MM.1S (cell line): ENCODE measurements at regions not wholly inside any gene's neighbourhood (a gene's known extent, or its start where the extent isn't known, plus 50 kb on each side); places are given as distances from the start of the nearest gene placed in this dataset.

Source experiments
- DNase-seq: peaks from one replicate; pipeline ENCODE4 v3.0.0-alpha.2; 2015
- H2AFZ ChIP-seq: fragments of 300-600 bp; sonication (generic); 2 replicates; pipeline ENCODE4 v1.6.0; 2016; ENCODE audit warnings: antibody characterized with exemption, low read length
- H3F3A ChIP-seq: fragments of 300-600 bp; sonication (generic); 2 replicates; pipeline ENCODE4 v1.6.1; 2016; ENCODE audit warnings: mild to moderate bottlenecking, antibody characterized with exemption, low read length, moderate library complexity, mixed read lengths; ENCODE audit not compliant: insufficient read depth
- H3K27ac ChIP-seq: fragments of 300-600 bp; sonication (generic); 2 replicates; pipeline ENCODE4 v1.5.1; 2016; ENCODE audit warnings: mild to moderate bottlenecking, low read length
- H3K27me3 ChIP-seq: fragments of 300-600 bp; sonication (generic); replicated peaks from 2 replicates; pipeline ENCODE4 v1.6.0; 2016; ENCODE audit warnings: low read length; ENCODE audit not compliant: insufficient read depth
- H3K36me3 ChIP-seq: fragments of 300-600 bp; sonication (generic); replicated peaks from 2 replicates; pipeline ENCODE4 v1.6.1; 2016; ENCODE audit warnings: mild to moderate bottlenecking, low read length, mixed read lengths; ENCODE audit not compliant: insufficient read depth
- H3K4me1 ChIP-seq: fragments of 300-600 bp; sonication (generic); 2 replicates; pipeline ENCODE4 v1.6.1; 2016; ENCODE audit warnings: low read length, mixed read lengths
- H3K4me2 ChIP-seq: fragments of 300-600 bp; sonication (generic); 2 replicates; pipeline ENCODE4 v1.6.0; 2016; ENCODE audit warnings: low read depth, low read length
- H3K4me3 ChIP-seq: fragments of 300-600 bp; sonication (generic); 2 replicates; pipeline ENCODE4 v1.5.1; 2016; ENCODE audit warnings: low read length, mixed read lengths
- H3K79me2 ChIP-seq: fragments of 300-600 bp; sonication (generic); 2 replicates; pipeline ENCODE4 v1.6.1; 2016; ENCODE audit warnings: mixed run types, low read length, mixed read lengths
- H3K9ac ChIP-seq: fragments of 300-600 bp; sonication (generic); 2 replicates; pipeline ENCODE4 v1.6.1; 2016; ENCODE audit warnings: low read length, mixed read lengths
- H3K9me2 ChIP-seq: fragments of 300-600 bp; sonication (generic); replicated peaks from 2 replicates; pipeline ENCODE4 v1.6.1; 2016; ENCODE audit warnings: mild to moderate bottlenecking, low read length, mixed read lengths; ENCODE audit not compliant: insufficient read depth
- H3K9me3 ChIP-seq: fragments of 300-600 bp; sonication (generic); replicated peaks from 2 replicates; pipeline ENCODE4 v1.6.1; 2016; ENCODE audit warnings: mild to moderate bottlenecking, low read length, mixed read lengths; ENCODE audit not compliant: insufficient read depth
- H4K20me1 ChIP-seq: fragments of 300-600 bp; sonication (generic); 2 replicates; pipeline ENCODE4 v1.6.1; 2016; ENCODE audit warnings: mild to moderate bottlenecking, low read length, moderate library complexity, mixed read lengths; ENCODE audit not compliant: insufficient read depth
- EZH2 ChIP-seq: fragments of 300-600 bp; sonication (generic); optimal IDR thresholded peaks from 2 replicates; pipeline ENCODE3; 2017; ENCODE audit warnings: low read depth, mild to moderate bottlenecking, antibody characterized with exemption, low read length, mixed read lengths
- EZH2phosphoT487 ChIP-seq: fragments of 300-600 bp; sonication (generic); IDR thresholded peaks from 2 replicates; pipeline ENCODE4 v1.6.1; 2018; ENCODE audit warnings: antibody characterized with exemption, low read length
- TF ChIP-seq, protein P1 (sequence below): fragments of 300-600 bp; sonication (generic); IDR thresholded peaks from 2 replicates; pipeline ENCODE4 v1.5.1; 2016; ENCODE audit warnings: antibody characterized with exemption, low read length, mixed read lengths

DNA sequence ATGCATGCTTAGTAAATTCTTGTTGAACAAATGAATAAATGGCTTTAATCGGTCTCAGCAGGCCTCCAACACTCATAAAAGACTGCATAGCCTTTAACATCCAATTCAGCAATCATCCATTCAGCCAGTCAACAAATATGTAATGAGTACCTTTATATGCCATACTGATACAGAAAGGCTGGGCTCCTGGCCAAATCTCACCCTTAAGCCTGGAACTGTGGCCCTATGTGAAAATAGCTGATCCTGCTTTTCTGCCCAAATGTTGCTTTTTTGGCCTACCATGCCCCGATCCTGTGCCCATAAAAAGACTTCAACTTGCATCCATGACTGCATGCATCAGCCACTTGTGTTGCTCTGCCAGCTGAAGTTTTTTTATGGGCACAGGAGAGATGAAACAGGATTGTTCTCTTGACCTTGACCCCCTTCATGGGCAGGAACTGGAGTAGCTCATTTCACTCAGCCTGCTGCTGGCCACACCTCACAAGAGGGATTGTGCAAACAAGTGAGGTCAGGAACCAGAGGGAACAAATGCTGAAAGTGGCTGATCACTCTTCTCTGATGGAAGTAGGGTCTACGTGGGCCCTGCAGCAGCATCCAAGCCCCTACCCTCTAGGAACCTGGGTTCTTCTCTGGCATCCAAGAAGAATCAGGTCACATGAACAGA lies 75.6 kb downstream of the NPY1R start:
- Histone ChIP-seq H3K4me2 (no peak overlapping the region), H3K27me3 (no peaks in the 10 kb centered on the region), H3K36me3 (no peaks in the 10 kb centered on the region), H3F3A (no peaks in the 10 kb centered on the region), H3K4me1 (no peaks in the 10 kb centered on the region), H4K20me1 (no peaks in the 10 kb centered on the region), H3K9me3 (no peaks in the 10 kb centered on the region), H3K27ac (no peak overlapping the region), H2AFZ (no peak overlapping the region), H3K79me2 (no peaks in the 10 kb centered on the region), H3K9ac (no peak overlapping the region), H3K4me3 (no peak overlapping the region), H3K9me2 (no peaks in the 10 kb centered on the region)
- no peak for DNase-seq
- no peak for TF ChIP-seq EZH2phosphoT487
- TF ChIP-seq, protein P1, sequence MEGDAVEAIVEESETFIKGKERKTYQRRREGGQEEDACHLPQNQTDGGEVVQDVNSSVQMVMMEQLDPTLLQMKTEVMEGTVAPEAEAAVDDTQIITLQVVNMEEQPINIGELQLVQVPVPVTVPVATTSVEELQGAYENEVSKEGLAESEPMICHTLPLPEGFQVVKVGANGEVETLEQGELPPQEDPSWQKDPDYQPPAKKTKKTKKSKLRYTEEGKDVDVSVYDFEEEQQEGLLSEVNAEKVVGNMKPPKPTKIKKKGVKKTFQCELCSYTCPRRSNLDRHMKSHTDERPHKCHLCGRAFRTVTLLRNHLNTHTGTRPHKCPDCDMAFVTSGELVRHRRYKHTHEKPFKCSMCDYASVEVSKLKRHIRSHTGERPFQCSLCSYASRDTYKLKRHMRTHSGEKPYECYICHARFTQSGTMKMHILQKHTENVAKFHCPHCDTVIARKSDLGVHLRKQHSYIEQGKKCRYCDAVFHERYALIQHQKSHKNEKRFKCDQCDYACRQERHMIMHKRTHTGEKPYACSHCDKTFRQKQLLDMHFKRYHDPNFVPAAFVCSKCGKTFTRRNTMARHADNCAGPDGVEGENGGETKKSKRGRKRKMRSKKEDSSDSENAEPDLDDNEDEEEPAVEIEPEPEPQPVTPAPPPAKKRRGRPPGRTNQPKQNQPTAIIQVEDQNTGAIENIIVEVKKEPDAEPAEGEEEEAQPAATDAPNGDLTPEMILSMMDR, result no peak
- no peak for TF ChIP-seq EZH2

DNA sequence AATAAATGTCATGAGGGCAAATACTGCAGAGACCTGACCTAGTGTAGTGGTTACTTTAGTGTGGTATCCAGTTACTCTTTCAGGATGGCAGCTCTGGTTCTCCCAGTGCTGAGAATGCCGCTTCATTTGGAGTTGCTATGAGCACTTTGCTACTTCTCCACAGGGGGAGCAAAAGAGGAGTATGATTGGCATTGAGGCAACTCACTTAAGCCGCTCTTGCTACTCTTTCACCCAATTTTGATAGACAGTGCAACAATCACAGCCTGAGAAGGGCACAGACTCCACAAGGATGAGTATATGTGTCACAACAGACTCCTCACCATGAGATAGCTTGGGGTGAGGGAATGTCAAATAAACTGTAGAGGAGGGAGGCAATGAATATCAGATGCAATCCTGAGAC lies 81.2 kb downstream of the NPY1R start:
- Histone ChIP-seq H3K27ac (no peak overlapping the region), H3K79me2 (no peaks in the 10 kb centered on the region), H3K9ac (no peak overlapping the region), H3K9me2 (no peaks in the 10 kb centered on the region), H3K27me3 (no peaks in the 10 kb centered on the region), H3K4me1 (no peaks in the 10 kb centered on the region), H4K20me1 (no peaks in the 10 kb centered on the region), H3K4me2 (no peak overlapping the region), H3K4me3 (no peak overlapping the region), H3K36me3 (no peaks in the 10 kb centered on the region), H3K9me3 (no peaks in the 10 kb centered on the region), H2AFZ (no peak overlapping the region), H3F3A (no peaks in the 10 kb centered on the region)
- no peak for TF ChIP-seq EZH2phosphoT487
- TF ChIP-seq, protein P1, result 0 out of 2 replicates have a peak, but pooled peaks have one; percentile 9
- no peak for DNase-seq

DNA sequence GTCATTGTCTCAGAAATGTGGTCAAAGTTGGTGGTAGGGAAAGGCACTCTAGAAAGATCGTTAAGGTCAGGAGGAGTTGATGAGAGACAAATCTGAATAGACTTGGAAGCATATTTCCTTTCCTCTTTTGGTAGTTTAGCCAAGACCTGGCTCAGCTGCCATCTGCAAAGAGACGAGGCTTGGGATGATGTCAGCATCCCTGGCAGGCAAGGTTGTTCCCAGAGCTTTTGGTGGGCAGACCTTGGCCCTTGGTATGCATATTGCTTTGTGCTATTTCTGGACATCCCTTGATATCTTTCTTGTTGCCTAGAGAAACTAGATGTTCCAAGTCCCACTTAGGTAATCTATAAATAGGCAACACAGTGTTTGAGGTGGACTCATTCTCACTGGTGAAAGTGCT lies 82.4 kb upstream of the NAF1 start:
- Histone ChIP-seq H3K9me3 (no peaks in the 10 kb centered on the region), H3K79me2 (no peaks in the 10 kb centered on the region), H2AFZ (no peak overlapping the region), H3K4me3 (no peak overlapping the region), H3F3A (no peaks in the 10 kb centered on the region), H3K27ac (no peak overlapping the region), H3K4me2 (no peak overlapping the region), H3K9me2 (no peaks in the 10 kb centered on the region), H4K20me1 (no peaks in the 10 kb centered on the region), H3K27me3 (no peaks in the 10 kb centered on the region), H3K4me1 (peaks cover 8% of the 10 kb centered on the region), H3K36me3 (no peaks in the 10 kb centered on the region), H3K9ac (no peak overlapping the region)
- no peak for DNase-seq
- TF ChIP-seq EZH2 (no peak), EZH2phosphoT487 (no peak)
- TF ChIP-seq, protein P1, result no peak
